DND-41 (cell line): ENCODE measurements at regions not wholly inside any gene's neighbourhood (a gene's known extent, or its start where the extent isn't known, plus 50 kb on each side); places are given as distances from the start of the nearest gene placed in this dataset.

Experiments
- CTCF ChIP-seq: IDR thresholded peaks from 2 replicates; pipeline ENCODE4 v1.5.1; 2012; ENCODE audit warnings: borderline replicate concordance, low read length, moderate library complexity, mild to moderate bottlenecking; ENCODE audit not compliant: poor library complexity, severe bottlenecking; ENCODE audit errors: extremely low read depth
- EZH2 ChIP-seq: IDR thresholded peaks from 3 replicates; pipeline ENCODE4 v1.6.1; 2012; ENCODE audit warnings: borderline replicate concordance, low read depth, mild to moderate bottlenecking, moderate library complexity, low read length, inconsistent platforms; ENCODE audit not compliant: severe bottlenecking

GRCh38 chr5:173781432-173781815 is 106.7 kb upstream of the CPEB4 start:
- TF ChIP-seq CTCF (no peak), EZH2 (no peak)
